CD14-positive monocyte (primary cell): ENCODE measurements at regions not wholly inside any gene's neighbourhood (a gene's known extent, or its start where the extent isn't known, plus 50 kb on each side); places are given as distances from the start of the nearest gene placed in this dataset.

ENCODE experiments used
- DNase-seq, 3 donors: peaks; one replicate each; pipeline ENCODE4 v3.0.0-alpha.2; 2011 to 2022
- H2AFZ ChIP-seq: 2 replicates; pipeline ENCODE4 v1.6.0; 2012; ENCODE audit warnings: mild to moderate bottlenecking, low read depth, low read length, inconsistent platforms; ENCODE audit not compliant: insufficient read depth, poor library complexity, severe bottlenecking
- H3K27ac ChIP-seq, 2 donors: 1 replicate in 1 of 2; 2 replicates in 1 of 2; pipeline ENCODE4 v1.5.1; 2012 to 2013; ENCODE audit warnings: low read length in 2 of 2, control low read depth in 1 of 2, inconsistent platforms in 1 of 2, low read depth in 1 of 2, mild to moderate bottlenecking in 1 of 2
- H3K27me3 ChIP-seq, 2 donors: one replicate each; pipeline versions ENCODE4 v1.6.0 to v1.6.1; 2011 to 2013; ENCODE audit warnings: low read length in 2 of 2; ENCODE audit not compliant: control insufficient read depth in 2 of 2, insufficient read depth in 2 of 2
- H3K36me3 ChIP-seq, 2 donors: replicated peaks in 1 of 2; 1 replicate in 1 of 2; 2 replicates in 1 of 2; pipeline versions ENCODE4 v1.5.1 to v1.6.1; 2012 to 2013; ENCODE audit warnings: low read length in 2 of 2, control low read depth in 1 of 2, inconsistent platforms in 1 of 2, mild to moderate bottlenecking in 1 of 2; ENCODE audit not compliant: insufficient read depth in 2 of 2, control insufficient read depth in 1 of 2
- H3K4me1 ChIP-seq, 2 donors: 1 replicate in 1 of 2; 2 replicates in 1 of 2; pipeline versions ENCODE4 v1.5.1 to v1.6.1; 2012 to 2013; ENCODE audit warnings: low read length in 2 of 2, control low read depth in 1 of 2, inconsistent platforms in 1 of 2, mild to moderate bottlenecking in 1 of 2, moderate library complexity in 1 of 2; ENCODE audit not compliant: insufficient read depth in 2 of 2, control insufficient read depth in 1 of 2
- H3K4me2 ChIP-seq: replicated peaks from 2 replicates; pipeline ENCODE3; 2012; ENCODE audit warnings: low read length, moderate library complexity, mild to moderate bottlenecking; ENCODE audit not compliant: poor library complexity, severe bottlenecking; ENCODE audit errors: extremely low read depth
- H3K4me3 ChIP-seq, 3 experiments: fragments of 200-600 bp in 1 of 3; sonication (generic) in 1 of 3; replicated peaks in 1 of 3; 1 replicate in 2 of 3; 2 replicates in 1 of 3; pipeline ENCODE4 v1.5.1; 2011 to 2013; ENCODE audit warnings: low read length in 3 of 3, mild to moderate bottlenecking in 3 of 3, control low read depth in 2 of 3, low read depth in 2 of 3, inconsistent platforms in 1 of 3, moderate library complexity in 1 of 3
- H3K79me2 ChIP-seq: 2 replicates; pipeline ENCODE4 v1.6.0; 2012; ENCODE audit warnings: mild to moderate bottlenecking, control low read depth, inconsistent platforms, low read length, moderate library complexity; ENCODE audit not compliant: insufficient read depth
- H3K9ac ChIP-seq: 2 replicates; pipeline ENCODE4 v1.6.0; 2017; ENCODE audit warnings: low read length, mild to moderate bottlenecking; ENCODE audit not compliant: insufficient read depth, poor library complexity, severe bottlenecking
- H3K9me3 ChIP-seq, 2 donors: replicated peaks in 1 of 2; 1 replicate in 1 of 2; 2 replicates in 1 of 2; pipeline versions ENCODE4 v1.5.1 to v1.6.1; 2012 to 2013; ENCODE audit warnings: low read length in 2 of 2, control low read depth in 1 of 2; ENCODE audit not compliant: control insufficient read depth in 1 of 2, insufficient read depth in 1 of 2
- H4K20me1 ChIP-seq: 2 replicates; pipeline ENCODE4 v1.6.0; 2012; ENCODE audit warnings: mild to moderate bottlenecking, low read length, control low read depth, moderate library complexity; ENCODE audit not compliant: insufficient read depth
- H3K27ac Mint-ChIP-seq, 7 donors: one replicate each; pipeline ENCODE4 v1.8.0; 2020; ENCODE audit warnings: mild to moderate bottlenecking in 7 of 7, mixed read lengths in 7 of 7, moderate library complexity in 6 of 7, inconsistent platforms in 2 of 7
- H3K27me3 Mint-ChIP-seq, 3 donors: one replicate each; pipeline ENCODE4 v1.8.0; 2021 to 2022; ENCODE audit warnings: low read depth in 3 of 3, mild to moderate bottlenecking in 3 of 3, mixed read lengths in 3 of 3, moderate library complexity in 3 of 3, inconsistent platforms in 1 of 3
- H3K36me3 Mint-ChIP-seq, 2 donors: one replicate each; pipeline ENCODE4 v1.8.0; 2020; ENCODE audit warnings: mixed read lengths in 2 of 2, inconsistent platforms in 1 of 2, mild to moderate bottlenecking in 1 of 2
- H3K4me1 Mint-ChIP-seq: one replicate; pipeline ENCODE4 v1.8.0; 2020; ENCODE audit warnings: mild to moderate bottlenecking, mixed read lengths
- H3K4me3 Mint-ChIP-seq, 2 donors: one replicate each; pipeline ENCODE4 v1.8.0; 2020; ENCODE audit warnings: mild to moderate bottlenecking in 2 of 2, mixed read lengths in 2 of 2, moderate library complexity in 1 of 2
- H3K9me3 Mint-ChIP-seq, 7 donors: one replicate each; pipeline ENCODE4 v1.8.0; 2020 to 2022; ENCODE audit warnings: mixed read lengths in 7 of 7, mild to moderate bottlenecking in 6 of 7, moderate library complexity in 6 of 7, inconsistent platforms in 2 of 7
- CTCF ChIP-seq: fragments of 200-600 bp; IDR thresholded peaks from one replicate; pipeline ENCODE4 v1.8.0; 2022; ENCODE audit warnings: antibody characterized with exemption, mild to moderate bottlenecking
- WGBS: methylation state at CpG from one replicate; pipeline ENCODE4 v1.1.5; 2013; ENCODE audit warnings: missing lambda C conversion rate; ENCODE audit not compliant: insufficient coverage; 5-methylcytosine and 5-hydroxymethylcytosine counted together
- intact Hi-C, 2 donors: fragments of 100-400 bp; cut with micrococcal nuclease; formaldehyde crosslinking; loops; one replicate each; pipeline versions ENCODE4 v1.15.0 to v1.15.1; 2023

GRCh38 chr6:81894306-81894705 lies 141.8 kb upstream of the TENT5A start:
- no peak overlapping the region for H3K9ac ChIP-seq

GRCh38 chr6:81892891-81893290 lies 140.4 kb upstream of the TENT5A start:
- Mint-ChIP-seq H3K4me3 (no peak overlapping the region), H3K9me3 (peaks cover 0 to 2% (median 0%) of the 10 kb centered on the region in 7 donors), H3K27ac (no peak overlapping the region), H3K4me1 (peaks cover 10% of the 10 kb centered on the region), H3K36me3 (no peaks in the 10 kb centered on the region), H3K27me3 (peaks cover 0 to 1% (median 0%) of the 10 kb centered on the region in 3 donors)
- Histone ChIP-seq H2AFZ (no peak overlapping the region), H3K9me3 (no peaks in the 10 kb centered on the region), H3K4me3 (no peak overlapping the region), H3K4me2 (no peak overlapping the region), H3K27me3 (no peaks in the 10 kb centered on the region), H4K20me1 (no peaks in the 10 kb centered on the region), H3K9ac (no peak overlapping the region), H3K27ac (no peak overlapping the region), H3K4me1 (peaks cover 3 to 7% of the 10 kb centered on the region in 2 donors), H3K36me3 (no peaks in the 10 kb centered on the region), H3K79me2 (no peaks in the 10 kb centered on the region)
- TF ChIP-seq CTCF: no peak
- intact Hi-C loops: no loop called here
- WGBS: no CpG with 5 or more reads among the region's 3 CpGs
- no peak for DNase-seq

More at GRCh38 chr6:81894306-81894705, 141.8 kb upstream of the TENT5A start:
- no peak overlapping the region for H3K4me2 ChIP-seq
- no CpG with 5 or more reads among the region's 4 CpGs for WGBS
- peaks cover 0 to 1% (median 0%) of the 10 kb centered on the region in 3 donors for H3K27me3 Mint-ChIP-seq
- H2AFZ ChIP-seq: no peak overlapping the region
- H3K79me2 ChIP-seq: no peaks in the 10 kb centered on the region
- no peak overlapping the region for H3K27ac Mint-ChIP-seq
- peaks cover 3 to 7% of the 10 kb centered on the region in 2 donors for H3K4me1 ChIP-seq
- H3K27ac ChIP-seq: no peak overlapping the region
- H3K9me3 Mint-ChIP-seq: peaks cover 0 to 2% (median 0%) of the 10 kb centered on the region in 7 donors
- H3K27me3 ChIP-seq: no peaks in the 10 kb centered on the region
- no peaks in the 10 kb centered on the region for H3K36me3 ChIP-seq
- no peak for TF ChIP-seq CTCF
- H3K4me3 Mint-ChIP-seq: no peak overlapping the region
- H3K4me3 ChIP-seq: no peak overlapping the region
- no peaks in the 10 kb centered on the region for H4K20me1 ChIP-seq
- intact Hi-C loops: no loop called here
- H3K4me1 Mint-ChIP-seq: peaks cover 10% of the 10 kb centered on the region
- H3K36me3 Mint-ChIP-seq: no peaks in the 10 kb centered on the region
- no peak for DNase-seq
- no peaks in the 10 kb centered on the region for H3K9me3 ChIP-seq
